Ascending aorta (tissue), 2 donors: ENCODE measurements at regions not wholly inside any gene's neighbourhood (a gene's known extent, or its start where the extent isn't known, plus 50 kb on each side); places are given as distances from the start of the nearest gene placed in this dataset.

ENCODE experiments used
- DNase-seq, 2 donors: peaks; one replicate each; pipeline ENCODE4 v3.0.0-alpha.2; 2019; ENCODE audit warnings: low spot score in 2 of 2
- H3K27ac ChIP-seq, 2 donors: fragments of 200-600 bp; sonication (generic); one replicate each; pipeline ENCODE4 v1.5.1; 2016 to 2017; ENCODE audit warnings: mild to moderate bottlenecking in 1 of 2
- H3K27me3 ChIP-seq: fragments of 200-600 bp; sonication (generic); one replicate; pipeline ENCODE4 v1.5.1; 2017
- H3K36me3 ChIP-seq, 2 donors: fragments of 200-600 bp; sonication (generic); one replicate each; pipeline ENCODE4 v1.5.1; 2016
- H3K4me1 ChIP-seq, 2 donors: fragments of 200-600 bp; sonication (generic); one replicate each; pipeline ENCODE4 v1.5.1; 2016 to 2017; ENCODE audit warnings: mild to moderate bottlenecking in 1 of 2
- H3K4me3 ChIP-seq, 2 donors: fragments of 200-600 bp; sonication (generic); one replicate each; pipeline ENCODE4 v1.5.1; 2016 to 2017; ENCODE audit warnings: mild to moderate bottlenecking in 1 of 2
- H3K9me3 ChIP-seq, 2 donors: fragments of 200-600 bp; sonication (generic); one replicate each; pipeline ENCODE4 v1.5.1; 2016
- CTCF ChIP-seq, 3 experiments: fragments of 200-600 bp in 2 of 3; fragments of 450-650 bp in 1 of 3; sonication (generic) in 2 of 3; IDR thresholded peaks; one replicate each; pipeline ENCODE4 v1.5.1; 2016 to 2019; ENCODE audit warnings: antibody characterized with exemption in 3 of 3, mild to moderate bottlenecking in 1 of 3, moderate library complexity in 1 of 3
- intact Hi-C: fragments of 100-400 bp; cut with DNase I; formaldehyde crosslinking; loops from one replicate; pipeline ENCODE4 v1.15.1; 2023

GRCh38 chr7:131189488-131189887 lies 138.2 kb upstream of the MKLN1 start:
- Histone ChIP-seq H3K36me3 (no peaks in the 10 kb centered on the region), H3K4me1 (peaks cover 0 to 3% of the 10 kb centered on the region in 2 donors), H3K27me3 (no peaks in the 10 kb centered on the region), H3K27ac (no peak overlapping the region), H3K9me3 (no peaks in the 10 kb centered on the region), H3K4me3 (no peak overlapping the region)
- intact Hi-C loops: no loop called here
- DNase-seq: no peak
- no peak for TF ChIP-seq CTCF (IDR thresholded peaks at IDR 0.05)

GRCh38 chr7:131190146-131190545 lies 137.5 kb upstream of the MKLN1 start:
- Histone ChIP-seq H3K27me3 (no peaks in the 10 kb centered on the region), H3K36me3 (no peaks in the 10 kb centered on the region), H3K9me3 (no peaks in the 10 kb centered on the region), H3K27ac (no peak overlapping the region), H3K4me1 (peaks cover 0 to 3% of the 10 kb centered on the region in 2 donors), H3K4me3 (no peak overlapping the region)
- no peak for DNase-seq
- TF ChIP-seq CTCF (IDR thresholded peaks at IDR 0.05): no peak
- intact Hi-C loops: no loop called here

GRCh38 chr7:131190581-131190980 lies 137.1 kb upstream of the MKLN1 start:
- intact Hi-C loops: no loop called here
- Histone ChIP-seq H3K4me1 (peaks cover 0 to 3% of the 10 kb centered on the region in 2 donors), H3K4me3 (no peak overlapping the region), H3K27ac (no peak overlapping the region), H3K9me3 (no peaks in the 10 kb centered on the region), H3K36me3 (no peaks in the 10 kb centered on the region), H3K27me3 (no peaks in the 10 kb centered on the region)
- TF ChIP-seq CTCF (IDR thresholded peaks at IDR 0.05): no peak
- no peak for DNase-seq

- no peaks in the 10 kb centered on the region for H3K9me3 ChIP-seq
- H3K36me3 ChIP-seq: no peaks in the 10 kb centered on the region
- H3K27ac ChIP-seq: no peak overlapping the region
- no peaks in the 10 kb centered on the region for H3K27me3 ChIP-seq
- intact Hi-C loops: no loop called here
- no peak for TF ChIP-seq CTCF (IDR thresholded peaks at IDR 0.05)
- no peak for DNase-seq
- H3K4me1 ChIP-seq: peaks cover 0 to 3% of the 10 kb centered on the region in 2 donors
- no peak overlapping the region for H3K4me3 ChIP-seq
These were observed 133.4 kb upstream of the MKLN1 start for GRCh38 chr7:131194070-131194865.

- H3K27me3 ChIP-seq: no peaks in the 10 kb centered on the region
- no peaks in the 10 kb centered on the region for H3K36me3 ChIP-seq
- DNase-seq: no peak
- no peaks in the 10 kb centered on the region for H3K4me1 ChIP-seq
- TF ChIP-seq CTCF (IDR thresholded peaks at IDR 0.05): no peak
- H3K27ac ChIP-seq: no peak overlapping the region
- intact Hi-C loops: no loop called here
- no peak overlapping the region for H3K4me3 ChIP-seq
- no peaks in the 10 kb centered on the region for H3K9me3 ChIP-seq
These were observed 130.9 kb upstream of the MKLN1 start for GRCh38 chr7:131196803-131197202.
